ENCODE measurements at regions not wholly inside any gene's neighbourhood (a gene's known extent, or its start where the extent isn't known, plus 50 kb on each side); places are given as distances from the start of the nearest gene placed in this dataset.
"Not testable (repeated sequence)": the region's sequence is repeated elsewhere in the genome, so short reads cannot be mapped to it uniquely, and the experiment has no call there.

DNA sequence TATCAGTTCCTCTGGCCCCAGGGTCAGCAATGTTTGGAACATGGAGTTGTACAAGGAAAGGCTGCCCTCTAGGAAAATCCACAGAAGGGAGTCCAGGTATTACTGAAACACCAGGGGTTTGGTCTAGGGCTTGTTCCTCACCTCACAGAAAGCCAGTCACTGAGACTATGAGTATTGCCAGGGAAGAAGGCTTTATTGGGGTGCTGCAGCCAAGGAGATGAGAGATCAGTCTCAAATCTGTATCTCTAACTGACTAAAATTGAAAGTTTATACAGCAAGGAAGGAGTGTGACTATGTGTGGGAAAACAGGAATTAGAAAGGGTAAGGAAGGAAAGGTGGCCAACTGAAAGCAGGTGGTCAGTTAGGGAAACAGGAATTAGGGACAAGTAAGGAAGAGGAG lies 172.3 kb downstream of the LYPLAL1 start:
- DNase-seq = no peak

DNA sequence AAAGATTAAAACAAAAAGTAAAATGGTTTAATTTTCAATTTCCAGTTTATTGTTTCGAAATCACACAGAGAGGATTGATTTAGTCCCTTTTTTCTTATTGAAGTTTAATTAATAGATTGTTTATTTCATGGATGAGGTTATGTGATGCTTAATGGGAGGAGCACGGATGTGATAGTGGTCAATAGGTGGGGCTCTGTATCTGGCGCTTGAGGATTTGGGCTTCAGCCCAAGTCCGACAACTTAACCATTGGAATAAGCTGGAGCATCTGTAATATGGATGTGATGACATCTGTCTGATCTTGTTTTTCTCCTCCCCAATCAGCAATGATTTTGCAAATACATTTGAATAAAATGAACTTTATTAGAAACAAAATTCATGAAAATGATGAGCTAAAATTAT lies 169.2 kb downstream of the LYPLAL1 start:
- no peak for DNase-seq

DNA sequence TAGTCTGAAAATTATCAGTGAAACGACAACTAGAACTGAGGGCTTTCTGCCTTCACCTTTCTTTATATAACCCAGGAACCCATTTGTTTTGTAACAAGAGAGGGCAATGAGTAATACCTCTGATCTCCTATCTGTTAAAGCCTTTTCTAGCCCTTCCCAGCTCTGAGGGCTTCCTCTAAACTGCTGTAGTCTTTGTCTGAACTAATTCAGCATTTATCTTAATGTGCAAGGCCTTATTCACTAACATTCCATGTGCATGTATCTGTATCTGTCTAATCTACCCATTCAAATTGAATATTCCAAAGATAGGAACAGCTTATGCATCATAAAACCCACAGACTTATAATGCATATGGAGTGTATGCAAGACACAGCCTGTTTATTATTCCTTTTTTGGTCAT lies 167.1 kb downstream of the LYPLAL1 start:
- DNase-seq = peak; percentile 86

DNA sequence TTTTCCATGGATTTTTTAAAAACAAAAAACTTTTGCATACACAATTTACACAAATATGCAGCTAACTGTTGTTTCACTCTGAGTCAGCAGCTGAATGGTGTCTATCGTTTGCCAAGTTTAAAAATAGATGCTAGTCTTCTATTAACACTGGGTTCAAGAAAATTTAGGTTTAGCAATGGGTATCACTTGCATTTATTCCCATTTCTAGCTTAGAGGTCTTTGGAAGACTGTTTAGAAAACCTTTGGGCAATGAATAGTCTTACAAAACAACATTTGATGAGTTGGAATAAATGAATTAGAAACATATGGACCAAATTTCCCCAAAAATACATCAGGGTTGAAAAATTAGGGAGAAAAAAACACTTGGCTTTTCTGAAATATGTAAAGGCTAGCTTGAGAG lies 165.8 kb downstream of the LYPLAL1 start:
- DNase-seq = peak; percentile 52

DNA sequence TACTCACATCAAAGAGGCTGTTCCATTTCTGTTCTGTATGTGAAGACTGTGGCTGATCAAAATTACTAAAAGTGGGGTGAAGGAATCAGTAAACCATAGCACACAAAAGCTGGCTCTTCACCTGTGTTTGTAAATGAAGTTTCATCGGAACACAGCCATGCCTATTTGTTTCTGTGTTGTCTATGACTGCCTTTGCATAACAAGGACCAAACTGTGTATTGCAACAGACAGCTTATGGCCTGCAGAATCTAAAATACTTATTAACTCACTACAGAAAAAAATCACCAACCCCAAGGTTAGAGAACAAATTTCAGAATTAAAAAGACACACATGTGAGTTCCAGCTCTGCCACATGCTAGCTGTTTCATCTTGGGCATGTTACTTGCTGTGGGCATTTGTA lies 163.9 kb downstream of the LYPLAL1 start:
- DNase-seq = no peak

DNA sequence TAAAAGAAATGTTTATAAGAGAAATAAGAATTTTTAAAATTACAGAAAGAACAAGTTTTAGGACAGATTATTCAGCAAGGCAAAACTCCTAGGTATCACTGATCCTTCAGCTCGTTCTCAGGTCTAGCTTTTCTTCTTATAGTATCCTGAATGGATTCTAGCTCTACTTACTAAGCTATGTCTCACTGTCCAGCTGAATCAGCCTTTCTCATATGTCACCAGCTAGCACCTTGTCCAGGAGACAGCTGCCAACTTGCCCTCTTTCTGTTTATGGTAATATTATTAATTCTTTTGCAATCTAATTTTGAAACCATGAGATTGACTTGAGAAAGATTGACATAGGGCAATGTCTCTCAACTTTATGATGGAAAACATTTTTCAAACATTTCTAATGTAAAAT lies 159.9 kb downstream of the LYPLAL1 start:
- no peak for DNase-seq

DNA sequence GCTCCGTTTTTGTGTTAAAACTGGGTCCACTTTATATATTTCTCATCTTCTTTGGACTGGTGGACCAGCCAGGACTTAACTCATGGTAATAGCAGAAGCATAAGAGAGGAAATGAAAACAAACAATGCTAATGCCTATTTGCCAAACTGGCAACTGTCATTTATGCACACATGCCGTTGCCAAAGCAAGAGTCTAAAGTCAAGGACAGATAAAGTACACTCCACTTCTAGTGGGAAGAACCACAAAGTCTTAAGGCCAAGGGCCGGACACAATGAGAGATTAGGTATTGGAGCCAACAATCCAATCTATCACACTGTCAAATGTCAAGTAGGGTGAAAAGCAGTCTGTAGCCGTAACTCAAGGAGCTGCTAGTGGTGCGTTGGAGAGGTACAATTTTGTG lies 157.7 kb downstream of the LYPLAL1 start:
- no peak for DNase-seq

DNA sequence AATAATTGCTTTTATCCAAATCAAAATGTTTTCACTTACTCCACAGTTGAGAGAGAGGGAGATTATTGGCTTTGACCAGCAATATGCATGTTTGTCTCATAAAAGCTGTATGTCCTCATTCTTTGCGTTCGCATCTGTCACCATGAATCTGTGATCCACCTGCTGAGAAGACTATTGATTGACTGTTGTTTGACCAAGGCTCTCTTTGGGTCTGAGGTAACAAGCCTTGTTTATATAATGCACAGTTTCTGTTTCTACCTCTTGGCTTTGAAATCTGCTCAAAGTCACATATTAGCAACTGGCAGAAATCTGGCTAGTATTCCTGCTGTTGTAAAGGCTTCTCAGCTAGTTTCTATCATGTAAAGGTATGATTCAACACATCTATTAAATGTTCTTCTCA lies 157.0 kb downstream of the LYPLAL1 start:
- DNase-seq = no peak

DNA sequence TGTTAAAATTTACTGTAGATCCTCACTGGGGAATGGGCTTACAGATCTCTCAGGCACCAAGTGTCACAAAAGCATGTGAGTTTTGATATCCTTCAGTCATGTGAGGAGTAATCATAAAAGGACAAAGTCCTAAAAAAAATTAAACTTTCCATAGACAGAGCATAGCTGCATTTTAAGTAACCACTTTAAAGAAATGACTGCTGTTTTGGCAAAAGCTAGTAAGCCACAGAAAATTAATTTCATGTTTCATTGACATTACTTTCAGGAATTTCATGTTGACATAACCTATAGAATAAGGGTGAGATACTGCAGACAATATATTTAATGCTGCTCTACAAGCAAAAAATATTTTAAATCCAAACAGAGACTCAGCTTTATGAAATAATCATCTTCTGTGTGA lies 156.3 kb downstream of the LYPLAL1 start:
- peak; percentile 63 for DNase-seq

DNA sequence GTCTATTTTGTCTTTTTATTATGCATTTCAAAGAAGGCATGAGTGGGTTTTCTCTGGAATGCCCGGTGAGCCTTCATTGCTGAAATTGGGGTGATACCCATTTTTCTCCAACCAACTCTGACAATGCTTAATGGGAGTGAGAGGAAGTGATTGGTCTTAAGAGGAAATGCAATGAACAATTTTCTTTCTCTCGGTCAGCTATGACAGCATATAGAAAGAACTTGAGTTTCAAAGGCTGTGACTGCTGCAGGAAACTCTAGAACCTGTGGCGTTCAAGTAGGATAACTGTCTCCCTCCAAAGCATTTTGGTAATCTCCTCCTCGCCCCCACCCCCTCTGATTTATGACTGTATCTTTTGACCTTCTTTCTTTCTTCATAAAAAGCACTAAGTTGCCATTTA lies 155.9 kb downstream of the LYPLAL1 start:
- peak; percentile 82 for DNase-seq

DNA sequence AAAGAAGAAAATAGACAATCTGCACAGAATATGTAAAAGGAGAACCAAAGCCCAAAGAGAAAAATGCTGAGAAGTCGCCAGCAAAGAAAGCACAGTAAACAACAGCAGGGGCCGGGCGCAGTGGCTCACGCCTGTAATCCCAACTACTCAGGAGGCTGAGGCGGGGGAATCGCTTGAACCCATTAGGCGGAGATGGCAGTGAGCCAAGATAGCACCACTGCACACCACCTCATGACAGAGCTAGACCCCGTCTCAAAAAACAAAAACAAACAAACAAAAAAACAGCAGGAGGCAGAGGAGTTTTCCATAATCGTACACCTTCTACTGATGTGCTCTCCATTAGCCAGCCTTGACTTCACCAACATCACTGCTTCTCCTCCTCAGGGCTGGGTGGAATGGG lies 153.2 kb downstream of the LYPLAL1 start:
- no peak for DNase-seq

DNA sequence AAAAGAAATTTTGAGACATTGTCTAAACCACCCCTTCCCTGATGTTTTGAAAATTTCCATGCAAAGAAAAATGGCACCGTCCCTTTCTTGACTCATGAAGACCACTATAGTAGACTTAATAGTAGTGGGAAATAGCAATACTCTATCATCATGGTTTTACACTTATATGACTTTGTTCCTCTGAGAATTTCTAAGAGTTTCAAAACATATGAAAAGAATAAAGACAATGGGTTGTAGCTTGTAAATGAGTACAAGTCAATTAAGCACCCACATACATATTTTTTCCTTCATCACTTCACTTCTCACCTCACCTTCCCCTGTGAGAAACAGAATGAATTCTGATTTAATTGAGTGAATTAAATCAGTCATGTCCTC lies 151.7 kb downstream of the LYPLAL1 start:
- DNase-seq = no peak

DNA sequence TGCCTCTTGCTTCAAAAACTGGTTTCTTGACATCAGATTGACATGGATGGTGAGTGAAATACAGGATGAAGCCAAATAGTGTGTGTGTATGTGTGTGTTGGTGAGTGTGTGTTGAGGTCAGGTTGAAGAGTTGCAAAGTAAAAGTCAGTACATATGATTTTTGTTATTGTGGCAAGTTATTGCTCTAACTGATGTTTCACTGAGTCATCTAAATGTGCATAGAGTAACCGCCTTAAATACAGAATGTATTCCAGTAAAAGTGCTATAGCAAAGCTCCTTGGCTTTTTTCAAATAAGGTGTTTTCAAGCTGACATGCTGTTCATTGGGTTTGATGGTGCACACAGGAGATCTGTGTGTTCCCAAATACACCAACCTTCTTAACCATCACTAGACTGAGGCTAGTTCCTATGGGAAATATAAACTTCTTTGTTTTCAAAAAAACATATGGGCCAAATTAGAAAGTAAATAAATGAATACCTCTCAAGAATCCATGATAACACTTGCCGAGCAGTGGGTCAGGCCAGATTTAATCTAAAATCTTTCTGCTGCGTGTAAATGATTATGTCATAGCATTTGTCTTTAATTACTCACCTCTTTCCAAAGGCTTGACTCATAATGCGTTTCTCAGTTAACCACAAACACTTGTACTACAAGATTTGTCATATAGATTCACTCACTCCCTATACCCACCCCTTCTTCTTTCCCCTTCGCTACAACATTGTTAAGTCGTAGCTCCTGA lies 151.1 kb downstream of the LYPLAL1 start:
- peak; percentile 97 for DNase-seq

DNA sequence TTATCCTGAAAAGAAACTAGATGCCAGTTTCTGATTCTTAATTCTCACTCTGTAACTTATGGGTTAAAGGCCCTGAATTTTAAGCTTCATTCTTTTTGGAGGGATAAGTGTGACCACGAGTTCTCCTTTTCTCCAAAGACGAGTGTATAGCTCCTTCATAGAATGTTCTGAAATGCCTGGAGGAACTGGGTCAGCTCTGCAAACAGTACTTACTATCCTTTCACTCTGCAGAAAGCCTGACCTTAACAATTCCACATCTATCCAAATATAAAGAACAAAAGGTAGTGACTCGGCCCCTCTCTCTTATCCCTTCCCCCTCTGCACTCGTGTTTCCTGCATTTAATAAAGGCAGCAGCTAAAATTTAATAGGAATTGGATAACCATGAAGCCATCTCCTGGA lies 150.5 kb downstream of the LYPLAL1 start:
- DNase-seq = no peak

DNA sequence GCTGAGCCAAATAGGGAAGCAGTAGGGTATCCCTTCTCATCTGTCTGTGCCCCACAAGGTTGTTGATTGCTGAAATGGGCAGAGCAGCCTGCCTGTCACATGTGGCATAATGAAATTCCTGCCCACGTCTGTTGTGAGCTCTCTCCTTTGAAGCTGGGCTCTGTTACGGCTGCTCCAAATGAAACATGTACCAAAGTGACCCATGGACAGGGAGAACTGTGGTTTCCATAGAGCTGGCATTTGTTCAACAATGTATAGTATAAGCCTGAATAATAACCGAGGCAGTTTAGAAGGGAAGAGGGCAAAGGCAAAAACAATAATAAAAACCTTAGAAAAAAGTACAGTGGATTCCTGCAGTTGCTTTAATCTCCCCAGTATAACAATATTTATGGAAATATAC lies 149.7 kb downstream of the LYPLAL1 start:
- peak; percentile 56 for DNase-seq

DNA sequence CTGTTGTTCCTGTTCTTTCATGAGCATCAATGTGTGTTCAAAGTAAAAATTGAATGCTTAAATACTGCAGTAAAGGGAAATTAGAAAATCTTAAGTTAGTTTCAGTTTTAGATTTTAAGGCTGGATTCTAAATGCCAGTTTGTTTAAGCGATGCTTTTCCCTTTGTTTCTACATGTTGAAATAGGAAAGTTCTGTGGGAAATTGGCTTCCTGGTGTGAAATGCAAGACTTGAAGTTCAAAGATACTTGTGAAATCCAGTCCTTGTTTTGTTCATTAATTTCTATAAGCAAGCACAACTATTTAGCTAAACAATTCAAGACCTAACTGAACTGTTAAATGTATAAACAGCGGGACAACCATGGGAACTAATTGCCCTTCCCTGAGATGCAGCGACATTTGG lies 149.1 kb downstream of the LYPLAL1 start:
- no peak for DNase-seq

DNA sequence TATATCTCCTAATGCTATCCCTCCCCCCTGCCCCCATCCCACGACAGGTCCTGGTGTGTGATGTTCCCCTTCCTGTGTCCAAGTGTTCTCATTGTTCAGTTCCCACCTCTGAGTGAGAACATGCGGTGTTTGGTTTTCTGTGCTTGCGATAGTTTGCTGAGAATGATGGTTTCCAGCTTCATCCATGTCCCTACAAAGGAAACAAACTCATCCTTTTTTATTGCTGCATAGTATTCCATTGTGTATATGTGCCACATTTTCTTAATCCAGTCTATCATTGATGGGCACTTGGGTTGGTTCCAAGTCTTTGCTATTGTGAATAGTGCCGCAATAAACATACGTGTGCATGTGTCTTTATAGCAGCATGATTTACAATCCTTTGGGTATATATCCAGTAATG lies 146.9 kb downstream of the LYPLAL1 start:
- DNase-seq = not testable (repeated sequence)

DNA sequence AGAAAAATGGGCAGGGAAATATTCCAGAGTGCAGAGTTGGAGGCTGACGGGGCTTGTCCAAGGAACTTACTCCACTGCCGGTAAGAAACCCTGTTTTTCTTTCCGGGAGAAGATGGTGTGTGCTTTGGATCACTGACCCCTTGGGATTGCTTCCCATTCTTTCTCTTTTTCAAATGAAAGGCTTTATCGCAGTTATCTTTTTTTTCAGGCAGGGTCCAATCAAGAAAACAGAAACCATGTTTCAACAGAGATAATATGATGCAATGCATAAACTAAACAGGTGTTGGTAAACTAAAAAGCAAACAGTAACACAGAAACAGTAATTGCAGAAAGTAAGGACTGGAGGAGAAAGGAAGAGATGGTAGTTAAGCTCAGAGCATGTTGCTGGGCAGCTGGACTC lies 145.1 kb downstream of the LYPLAL1 start:
- no peak for DNase-seq

DNA sequence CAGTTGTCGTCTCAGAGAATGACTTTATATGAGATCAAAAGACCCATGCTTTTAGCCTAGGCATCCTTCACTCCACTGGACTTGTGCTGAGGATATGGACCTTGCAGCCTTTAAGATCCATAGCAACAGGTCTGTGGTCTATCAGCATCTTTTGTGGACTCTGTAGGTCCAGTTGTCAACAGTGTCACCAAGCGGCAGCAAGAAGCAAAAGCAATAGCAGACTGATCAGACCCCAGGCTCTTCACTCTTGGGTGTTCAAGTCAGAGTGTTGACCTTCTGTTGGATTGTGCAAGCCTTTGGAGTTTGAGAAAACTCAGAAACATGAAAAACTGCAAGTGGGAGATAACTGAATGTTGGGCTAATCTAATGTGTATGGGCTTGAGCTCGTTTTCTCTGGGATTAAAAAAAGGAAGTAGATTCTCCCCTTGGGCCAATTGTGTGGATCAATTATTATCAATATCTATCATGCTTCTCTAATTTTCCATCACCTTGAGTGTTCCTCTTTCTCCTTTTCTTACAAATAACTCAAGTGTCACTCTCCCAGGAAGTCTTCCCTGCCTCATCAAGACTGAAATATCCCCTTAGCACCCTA lies 144.2 kb downstream of the LYPLAL1 start:
- DNase-seq = no peak

DNA sequence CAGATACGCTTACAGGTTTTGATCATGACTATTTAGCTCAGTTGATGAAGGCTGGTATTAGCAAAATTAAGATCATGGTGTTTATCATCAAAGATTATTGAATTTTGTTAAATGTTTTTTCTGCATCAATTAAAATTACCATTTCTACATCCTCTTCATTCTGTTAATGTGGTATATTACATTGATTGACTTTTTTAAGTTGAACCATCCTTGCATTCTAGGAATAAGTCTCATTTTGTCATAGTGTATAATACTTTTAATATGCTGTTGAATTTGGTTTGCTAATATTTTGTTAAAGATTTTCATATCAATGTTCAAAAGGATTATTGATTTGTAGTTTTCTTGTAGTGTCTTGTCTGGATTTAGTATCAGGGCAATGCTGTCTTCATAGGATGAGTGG lies 142.4 kb downstream of the LYPLAL1 start:
- DNase-seq = no peak

DNA sequence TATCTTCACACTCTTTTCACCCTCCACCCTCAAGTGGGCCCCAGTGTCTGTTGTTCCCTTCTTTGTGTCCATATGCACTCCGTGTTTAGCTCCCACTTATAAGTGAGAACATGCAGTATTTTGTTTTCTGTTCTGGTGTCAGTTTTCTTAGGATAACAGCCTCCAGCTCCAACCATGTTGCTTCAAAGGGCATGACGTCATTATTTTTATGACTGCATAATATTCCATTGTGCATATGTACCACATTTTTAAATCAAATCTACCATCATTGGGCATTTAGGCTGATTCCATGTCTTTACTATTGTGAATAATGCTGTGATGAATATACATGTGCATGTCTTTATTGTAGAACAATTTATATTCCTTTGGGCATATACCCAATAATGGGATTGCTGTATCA lies 140.3 kb downstream of the LYPLAL1 start:
- DNase-seq = no peak

DNA sequence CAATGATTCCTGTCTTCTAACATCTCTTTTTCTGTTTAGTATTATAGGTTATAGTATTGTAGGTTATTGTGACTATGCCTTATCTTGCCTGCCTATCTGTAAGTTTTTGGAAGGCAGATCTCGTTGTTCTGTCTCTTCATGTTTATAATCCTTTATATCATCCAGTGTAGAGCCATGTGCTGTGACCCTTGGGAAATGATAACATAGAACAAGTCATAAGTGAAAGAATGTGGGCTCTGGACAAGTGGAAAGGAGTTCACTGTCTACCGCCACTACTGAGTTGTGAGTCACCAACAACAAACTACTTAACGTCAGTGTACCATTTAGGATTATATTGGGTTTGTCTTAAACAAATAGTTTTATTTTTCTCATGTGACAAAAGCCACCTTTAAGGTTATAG lies 139.3 kb downstream of the LYPLAL1 start:
- DNase-seq = peak; percentile 79

DNA sequence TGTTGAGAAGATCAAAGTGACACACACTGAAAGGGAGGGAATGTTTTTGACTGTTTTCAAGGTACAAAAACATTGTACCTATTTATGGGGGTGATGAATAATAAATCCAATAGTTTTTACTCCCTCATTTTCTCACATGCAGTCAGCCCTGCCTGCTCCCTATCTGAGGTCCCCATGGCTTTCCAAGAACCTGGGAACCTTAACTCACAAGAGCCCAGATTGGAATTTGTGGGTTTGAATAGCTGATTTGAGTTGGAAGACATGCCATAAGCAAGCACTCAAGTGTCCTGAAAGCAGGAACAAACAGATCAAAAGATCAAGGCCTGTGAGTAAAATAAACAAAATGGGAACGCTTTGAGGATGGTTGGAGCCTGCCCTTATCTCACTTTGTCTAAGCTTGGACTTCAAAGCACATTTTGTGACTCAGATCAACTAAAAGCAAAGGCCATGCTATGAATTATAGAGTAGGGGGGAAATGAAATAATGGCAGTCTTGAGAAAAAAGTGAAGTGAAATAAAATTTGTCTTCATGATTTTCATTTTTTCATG lies 136.6 kb downstream of the LYPLAL1 start:
- DNase-seq = no peak

DNA sequence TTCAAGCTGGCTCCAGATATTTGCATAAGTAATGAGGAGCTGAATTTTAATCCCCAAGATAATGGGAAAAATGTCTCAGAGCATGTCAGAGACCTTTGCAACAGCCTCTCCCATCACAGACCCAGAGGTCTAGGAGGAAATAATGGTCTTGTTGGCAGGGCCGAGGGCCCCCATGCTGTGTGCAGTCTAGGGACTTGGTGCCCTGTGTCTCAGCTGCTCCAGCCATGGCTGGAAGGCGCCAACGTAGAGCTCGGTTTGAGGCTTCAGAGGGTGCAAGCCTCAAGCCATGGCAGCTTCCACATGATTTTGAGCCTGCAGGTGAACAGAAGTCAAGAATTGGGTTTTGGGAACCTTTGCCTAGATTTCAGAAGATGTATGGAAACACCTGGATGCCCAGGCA lies 134.7 kb downstream of the LYPLAL1 start:
- no peak for DNase-seq

All from fibroblast of skin of right biceps (primary cell).